K562 (cell line): ENCODE measurements at regions not wholly inside any gene's neighbourhood (a gene's known extent, or its start where the extent isn't known, plus 50 kb on each side); places are given as distances from the start of the nearest gene placed in this dataset.

Experiments used
- ATAC-seq: fragments of 200-7000 bp; cut with Tn5 transposase; 3 replicates; pipeline ENCODE4 v1.9.1; 2020; ENCODE audit warnings: moderate library complexity
- BruUV-seq: library from RNA; stranded (reverse); fragments of 400-500 nt; replicated peaks from 2 replicates; lab custom pipeline; 2021; lab: Mats Ljungman, UMichigan
- CTCF ChIA-PET: fragments of 300-600 bp; formaldehyde crosslinking; extraction: SDS; loops from one replicate; lab custom pipeline; 2021; ENCODE audit warnings: low intra/inter-chr PET ratio; lab: Yijun Ruan, JAX
- POLR2A ChIA-PET: fragments of 300-600, 350-650 bp; sonication (Branson Sonifier 250); formaldehyde crosslinking; extraction: SDS; loops from one replicate; lab custom pipeline; 2021; ENCODE audit warnings: antibody characterized with exemption, inconsistent platforms; lab: Yijun Ruan, JAX
- DNase-seq, 4 experiments: peaks; one replicate each; pipeline versions ENCODE4 v3.0.0 to v3.0.0-alpha.2; 2011 to 2018; ENCODE audit warnings: low spot score in 3 of 4, mixed read lengths in 3 of 4; ENCODE audit errors: extremely low read depth in 1 of 4
- FAIRE-seq: peaks from 2 replicates; lab custom pipeline; 2011; peaks lifted over from hg19 to GRCh38; lab: Jason Lieb, UNC
- H2AFZ ChIP-seq: 2 replicates; pipeline ENCODE4 v1.6.0; 2011; ENCODE audit warnings: low read depth, low read length, control low read depth, inconsistent platforms
- H3K27ac ChIP-seq: fragments of 200-600 bp; 3 replicates; pipeline ENCODE4 v1.8.0; 2011; ENCODE audit warnings: low read depth, mild to moderate bottlenecking, control low read depth, inconsistent platforms, low read length, moderate library complexity, mixed read lengths; ENCODE audit errors: extremely low read depth
- H3K27me3 ChIP-seq, 2 experiments: fragments of 300-600 bp in 1 of 2; 2 replicates in 1 of 2; 3 replicates in 1 of 2; pipeline versions ENCODE4 v1.6.0 to v1.8.0; 2011; ENCODE audit warnings: inconsistent platforms in 2 of 2, low read length in 2 of 2, mild to moderate bottlenecking in 1 of 2, mixed read lengths in 1 of 2, moderate library complexity in 1 of 2; ENCODE audit not compliant: control insufficient read depth in 2 of 2, insufficient read depth in 2 of 2
- H3K36me3 ChIP-seq: fragments of 300-600 bp; 3 replicates; pipeline ENCODE4 v1.8.0; 2011; ENCODE audit warnings: mild to moderate bottlenecking, low read length, inconsistent platforms; ENCODE audit not compliant: control insufficient read depth, insufficient read depth
- H3K4me1 ChIP-seq, 2 experiments: fragments of 200-600 bp in 1 of 2; replicated peaks in 1 of 2; 2 replicates in 1 of 2; 3 replicates in 1 of 2; pipeline versions ENCODE4 v1.5.1 to v1.8.0; 2011; ENCODE audit warnings: inconsistent platforms in 2 of 2, low read length in 2 of 2, mild to moderate bottlenecking in 1 of 2, mixed read lengths in 1 of 2, moderate library complexity in 1 of 2; ENCODE audit not compliant: control insufficient read depth in 2 of 2, insufficient read depth in 2 of 2
- H3K4me2 ChIP-seq: 2 replicates; pipeline ENCODE4 v1.6.1; 2011; ENCODE audit warnings: low read length, control low read depth, inconsistent platforms, mixed read lengths; ENCODE audit not compliant: insufficient read depth
- H3K4me3 ChIP-seq: fragments of 200-600 bp; sonication (generic), shearing (Covaris generic); 2 replicates; pipeline ENCODE4 v1.5.1; 2016; ENCODE audit warnings: control low read depth, inconsistent platforms
- H3K79me2 ChIP-seq: fragments of 200-600 bp; 3 replicates; pipeline ENCODE4 v1.8.0; 2011; ENCODE audit warnings: low read length, inconsistent platforms; ENCODE audit not compliant: control insufficient read depth, insufficient read depth
- H3K9ac ChIP-seq, 2 experiments: 2 replicates each; pipeline versions ENCODE4 v1.6.0 to v1.6.1; 2011; ENCODE audit warnings: low read depth in 2 of 2, low read length in 2 of 2, control low read depth in 1 of 2, inconsistent platforms in 1 of 2, mild to moderate bottlenecking in 1 of 2, mixed read lengths in 1 of 2; ENCODE audit not compliant: insufficient read depth in 1 of 2
- H3K9me1 ChIP-seq: one replicate; pipeline ENCODE4 v1.6.0; 2011; ENCODE audit warnings: inconsistent platforms, mild to moderate bottlenecking, low read length, moderate library complexity; ENCODE audit not compliant: control insufficient read depth, insufficient read depth
- H3K9me3 ChIP-seq: replicated peaks from 2 replicates; pipeline ENCODE4 v1.5.1; 2011; ENCODE audit warnings: low read depth, low read length, inconsistent platforms; ENCODE audit not compliant: control insufficient read depth, insufficient read depth
- H4K20me1 ChIP-seq: replicated peaks from 2 replicates; pipeline ENCODE4 v1.6.1; 2011; ENCODE audit warnings: low read length, inconsistent platforms, mixed read lengths; ENCODE audit not compliant: control insufficient read depth, insufficient read depth
- ATF3 ChIP-seq, 2 experiments: fragments of 450-650 bp in 1 of 2; sonication (generic) in 1 of 2; formaldehyde crosslinking in 1 of 2; IDR thresholded peaks in 1 of 2; conservative IDR thresholded peaks in 1 of 2; 2 replicates each; pipeline versions ENCODE4 v1.6.1 to v1.8.1; 2016 to 2023; ENCODE audit warnings: mild to moderate bottlenecking in 2 of 2, moderate library complexity in 2 of 2, inconsistent platforms in 1 of 2, missing genetic modification reagents in 1 of 2
- GABPA ChIP-seq: fragments of 200-800 bp; sonication (Bioruptor generic); conservative IDR thresholded peaks from 2 replicates; pipeline ENCODE4 v1.6.1; 2016; ENCODE audit warnings: low read depth, missing genetic modification characterization, missing compliant biosample characterization
- GABPB2 ChIP-seq: fragments of 250-450 bp; sonication (Bioruptor Pico); conservative IDR thresholded peaks from 2 replicates; pipeline ENCODE4 v1.5.1; 2021; ENCODE audit warnings: mild to moderate bottlenecking
- NR2C2 ChIP-seq, 2 experiments: fragments of 200-800 bp in 1 of 2; sonication (Bioruptor generic) in 1 of 2; sonication (generic) in 1 of 2; formaldehyde crosslinking in 1 of 2; IDR thresholded peaks; 2 replicates each; pipeline versions ENCODE4 v1.6.1 to v1.8.0; 2016 to 2022; ENCODE audit warnings: mild to moderate bottlenecking in 1 of 2, missing compliant biosample characterization in 1 of 2, missing genetic modification characterization in 1 of 2, missing genetic modification reagents in 1 of 2
- RFX7 ChIP-seq: fragments of 250-450 bp; sonication (Bioruptor Pico); IDR thresholded peaks from 2 replicates; pipeline ENCODE4 v1.5.1; 2021; ENCODE audit warnings: mild to moderate bottlenecking
- RHOXF2B ChIP-seq: fragments of 250-450 bp; sonication (Bioruptor Pico); conservative IDR thresholded peaks from 2 replicates; pipeline ENCODE4 v1.5.1; 2021
- YBX1 ChIP-seq: fragments of 450-650 bp; IDR thresholded peaks from 2 replicates; pipeline ENCODE4 v1.7.1; 2016; ENCODE audit warnings: mild to moderate bottlenecking
- ZNF644 ChIP-seq: fragments of 200-800 bp; sonication (Bioruptor generic); IDR thresholded peaks from 2 replicates; pipeline ENCODE4 v1.6.1; 2016; ENCODE audit warnings: low read depth, missing genetic modification characterization, missing compliant biosample characterization
- WGBS: fragments of 100-300 bp; shearing (Covaris generic); methylation state at CpG from one replicate; pipeline ENCODE4 v1.1.6; 2016; ENCODE audit warnings: low coverage, mixed read lengths; ENCODE audit not compliant: insufficient coverage; ENCODE audit errors: missing lambda C conversion rate; 5-methylcytosine and 5-hydroxymethylcytosine counted together
- in situ Hi-C: fragments of 300-500 bp; cut with MboI; formaldehyde crosslinking; loops from 4 replicates; pipeline ENCODE4 v1.15.0; 2018; ENCODE audit warnings: inconsistent platforms, mixed read lengths
- intact Hi-C: fragments of 100-400 bp; cut with micrococcal nuclease; formaldehyde crosslinking; loops from 2 replicates; pipeline ENCODE4 v1.14.2; 2022
- TF ChIP-seq, protein P1 (sequence below): fragments of 450-650 bp; formaldehyde crosslinking; IDR thresholded peaks from 2 replicates; pipeline ENCODE4 v1.4.0; 2020; ENCODE audit warnings: mild to moderate bottlenecking, moderate library complexity

GRCh38 chr7:131236318-131236672, 91.4 kb upstream of the MKLN1 start:
- CTCF ChIA-PET, result no interaction called here
- Histone ChIP-seq H3K9ac (no peak overlapping the region), H3K4me2 (no peak overlapping the region), H3K27me3 (peaks cover 10 to 13% of the 10 kb centered on the region in 2 experiments; a peak in 4 of 5 replicates), H2AFZ (no peak overlapping the region), H3K9me1 (no peaks in the 10 kb centered on the region), H3K79me2 (no peaks in the 10 kb centered on the region), H3K4me1 (peaks cover 0 to 8% of the 10 kb centered on the region in 2 experiments; a peak in 3 of 5 replicates), H3K27ac (no peak overlapping the region), H3K4me3 (no peak overlapping the region), H3K36me3 (no peaks in the 10 kb centered on the region), H3K9me3 (no peaks in the 10 kb centered on the region; the same call in 1 of the 2 replicates), H4K20me1 (no peaks in the 10 kb centered on the region)
- in situ Hi-C loops (no loop called here), intact Hi-C loops (no loop called here)
- TF ChIP-seq GABPB2 (no peak), ZNF644 (tag) (no peak), YBX1 (no peak), RFX7 (CRISPR knock-in tag) (no peak)
- DNase-seq, result no peak
- ATAC-seq, result no peak
- POLR2A ChIA-PET, result interaction anchor here (0.7 kb wide), 1 partner anchor 9 kb away, joined by 4 read pairs; no protein-coding TSS in a partner anchor
- no peak for FAIRE-seq
- WGBS, result 5% methylated on average over 6 of the region's 6 CpGs
- BruUV-seq, result no TSS peak

DNA sequence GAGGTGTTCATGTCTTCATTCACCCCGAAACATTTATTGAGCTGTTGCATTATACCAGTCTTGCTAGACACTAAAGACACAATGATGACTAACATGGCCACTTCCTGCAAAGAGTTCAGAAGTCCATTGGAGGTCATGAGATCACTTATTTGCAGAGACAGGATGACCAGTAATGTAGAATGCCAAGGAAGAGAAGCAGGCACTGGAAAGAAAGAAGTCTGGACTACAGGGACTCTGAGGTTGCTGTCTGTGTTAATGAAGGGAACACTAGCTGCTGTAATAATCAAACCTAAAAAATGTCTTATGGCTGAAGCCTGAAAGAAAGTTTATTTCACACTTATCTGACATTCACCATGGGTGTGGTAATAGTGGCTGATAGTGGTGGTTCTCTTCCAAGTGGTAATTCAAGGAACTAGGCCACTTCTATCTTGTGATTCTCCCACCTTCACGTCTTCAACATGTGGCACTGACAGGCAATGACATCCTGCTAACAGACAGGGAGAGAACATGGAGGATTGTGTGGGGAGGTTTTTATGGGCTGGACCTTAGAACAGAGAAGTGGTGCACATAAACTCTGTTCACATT, 89.2 kb upstream of the MKLN1 start:
- ATAC-seq, result no peak; the same call in 2 of the 3 replicates
- 0% methylated on average over 2 of the region's 2 CpGs for WGBS
- CTCF ChIA-PET, result no interaction called here
- H4K20me1 ChIP-seq, result no peaks in the 10 kb centered on the region
- H3K4me3 ChIP-seq, result no peak overlapping the region
- H3K9me1 ChIP-seq, result no peaks in the 10 kb centered on the region
- no peaks in the 10 kb centered on the region for H3K79me2 ChIP-seq
- H3K9me3 ChIP-seq, result no peaks in the 10 kb centered on the region; the same call in 1 of the 2 replicates
- no peak overlapping the region for H3K9ac ChIP-seq
- in situ Hi-C loops (no loop called here), intact Hi-C loops (no loop called here)
- H3K27ac ChIP-seq, result no peak overlapping the region
- POLR2A ChIA-PET, result interaction anchor here (0.5 to 1.6 kb wide), 2 partner anchors 14 to 18 kb away, joined by 3 to 9 read pairs; no protein-coding TSS in a partner anchor
- peaks cover 20 to 27% of the 10 kb centered on the region in 2 experiments; a peak in 4 of 5 replicates for H3K27me3 ChIP-seq
- DNase-seq, result peak in 1 of 4 experiments; percentile 14
- H3K4me2 ChIP-seq, result no peak overlapping the region
- H2AFZ ChIP-seq, result no peak overlapping the region
- H3K4me1 ChIP-seq, result no peaks in the 10 kb centered on the region; a peak in 1 of 5 replicates
- BruUV-seq, result no TSS peak
- no peaks in the 10 kb centered on the region for H3K36me3 ChIP-seq
- FAIRE-seq, result no peak
- TF ChIP-seq GABPA (tag), result 0 out of 2 replicates have a peak, but pooled peaks have one; percentile 31
- TF ChIP-seq NR2C2 (CRISPR knock-in tag; IDR thresholded peaks at IDR 0.05), result no peak
- peak; percentile 79; the same call in 1 of the 2 replicates for TF ChIP-seq NR2C2 (tag; IDR thresholded peaks at IDR 0.05)
- TF ChIP-seq, protein P1, sequence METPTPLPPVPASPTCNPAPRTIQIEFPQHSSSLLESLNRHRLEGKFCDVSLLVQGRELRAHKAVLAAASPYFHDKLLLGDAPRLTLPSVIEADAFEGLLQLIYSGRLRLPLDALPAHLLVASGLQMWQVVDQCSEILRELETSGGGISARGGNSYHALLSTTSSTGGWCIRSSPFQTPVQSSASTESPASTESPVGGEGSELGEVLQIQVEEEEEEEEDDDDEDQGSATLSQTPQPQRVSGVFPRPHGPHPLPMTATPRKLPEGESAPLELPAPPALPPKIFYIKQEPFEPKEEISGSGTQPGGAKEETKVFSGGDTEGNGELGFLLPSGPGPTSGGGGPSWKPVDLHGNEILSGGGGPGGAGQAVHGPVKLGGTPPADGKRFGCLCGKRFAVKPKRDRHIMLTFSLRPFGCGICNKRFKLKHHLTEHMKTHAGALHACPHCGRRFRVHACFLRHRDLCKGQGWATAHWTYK, result no peak
- no peak for TF ChIP-seq RHOXF2B (CRISPR knock-in tag)
- TF ChIP-seq ATF3 (IDR thresholded peaks at IDR 0.05), result peak; percentile 58
- no peak for TF ChIP-seq ATF3 (CRISPR knock-in tag; conservative IDR thresholded peaks at IDR 0.05)
